ENCODE measurements at regions not wholly inside any gene's neighbourhood (a gene's known extent, or its start where the extent isn't known, plus 50 kb on each side); places are given as distances from the start of the nearest gene placed in this dataset.

DNA sequence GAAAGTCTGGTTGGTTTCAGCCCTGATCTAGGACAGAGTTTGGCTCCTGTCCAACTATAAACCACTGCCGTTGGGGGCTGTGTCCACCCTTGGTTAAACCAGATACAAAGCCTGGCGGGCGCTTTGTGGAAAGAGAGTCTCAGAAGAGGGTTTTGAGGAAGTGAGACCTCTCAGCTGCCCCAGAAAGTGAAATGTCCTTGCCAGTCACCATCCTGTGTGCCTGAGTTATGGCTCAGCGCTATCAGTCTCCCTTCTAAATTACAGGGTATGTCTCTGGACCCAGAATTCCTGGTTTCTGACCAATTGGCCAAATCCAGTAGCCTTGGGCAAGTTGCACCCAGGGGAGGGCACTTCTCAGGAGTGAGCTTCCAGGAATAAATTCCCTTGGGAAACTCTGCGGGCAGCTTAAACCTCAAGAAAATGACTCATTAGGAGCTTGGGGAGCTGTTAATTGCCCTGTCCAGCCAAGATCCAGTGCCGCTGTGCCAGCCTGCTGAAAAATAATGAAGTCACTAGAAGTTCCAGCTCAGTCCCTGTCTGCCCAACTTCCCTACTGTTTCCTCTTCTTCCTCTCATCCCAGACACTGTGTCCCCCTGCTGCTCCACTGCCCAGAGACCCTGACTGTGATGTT, 66.7 kb upstream of the PDZD8 start:
- no peak for TF ChIP-seq ATF1 (CRISPR knock-in tag; IDR thresholded peaks at IDR 0.05)
- TF ChIP-seq, protein P1, sequence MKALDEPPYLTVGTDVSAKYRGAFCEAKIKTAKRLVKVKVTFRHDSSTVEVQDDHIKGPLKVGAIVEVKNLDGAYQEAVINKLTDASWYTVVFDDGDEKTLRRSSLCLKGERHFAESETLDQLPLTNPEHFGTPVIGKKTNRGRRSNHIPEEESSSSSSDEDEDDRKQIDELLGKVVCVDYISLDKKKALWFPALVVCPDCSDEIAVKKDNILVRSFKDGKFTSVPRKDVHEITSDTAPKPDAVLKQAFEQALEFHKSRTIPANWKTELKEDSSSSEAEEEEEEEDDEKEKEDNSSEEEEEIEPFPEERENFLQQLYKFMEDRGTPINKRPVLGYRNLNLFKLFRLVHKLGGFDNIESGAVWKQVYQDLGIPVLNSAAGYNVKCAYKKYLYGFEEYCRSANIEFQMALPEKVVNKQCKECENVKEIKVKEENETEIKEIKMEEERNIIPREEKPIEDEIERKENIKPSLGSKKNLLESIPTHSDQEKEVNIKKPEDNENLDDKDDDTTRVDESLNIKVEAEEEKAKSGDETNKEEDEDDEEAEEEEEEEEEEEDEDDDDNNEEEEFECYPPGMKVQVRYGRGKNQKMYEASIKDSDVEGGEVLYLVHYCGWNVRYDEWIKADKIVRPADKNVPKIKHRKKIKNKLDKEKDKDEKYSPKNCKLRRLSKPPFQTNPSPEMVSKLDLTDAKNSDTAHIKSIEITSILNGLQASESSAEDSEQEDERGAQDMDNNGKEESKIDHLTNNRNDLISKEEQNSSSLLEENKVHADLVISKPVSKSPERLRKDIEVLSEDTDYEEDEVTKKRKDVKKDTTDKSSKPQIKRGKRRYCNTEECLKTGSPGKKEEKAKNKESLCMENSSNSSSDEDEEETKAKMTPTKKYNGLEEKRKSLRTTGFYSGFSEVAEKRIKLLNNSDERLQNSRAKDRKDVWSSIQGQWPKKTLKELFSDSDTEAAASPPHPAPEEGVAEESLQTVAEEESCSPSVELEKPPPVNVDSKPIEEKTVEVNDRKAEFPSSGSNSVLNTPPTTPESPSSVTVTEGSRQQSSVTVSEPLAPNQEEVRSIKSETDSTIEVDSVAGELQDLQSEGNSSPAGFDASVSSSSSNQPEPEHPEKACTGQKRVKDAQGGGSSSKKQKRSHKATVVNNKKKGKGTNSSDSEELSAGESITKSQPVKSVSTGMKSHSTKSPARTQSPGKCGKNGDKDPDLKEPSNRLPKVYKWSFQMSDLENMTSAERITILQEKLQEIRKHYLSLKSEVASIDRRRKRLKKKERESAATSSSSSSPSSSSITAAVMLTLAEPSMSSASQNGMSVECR (CRISPR knock-in tag; IDR thresholded peaks at IDR 0.05; ENCODE audit: borderline replicate concordance) = no peak
- TF ChIP-seq, protein P2, sequence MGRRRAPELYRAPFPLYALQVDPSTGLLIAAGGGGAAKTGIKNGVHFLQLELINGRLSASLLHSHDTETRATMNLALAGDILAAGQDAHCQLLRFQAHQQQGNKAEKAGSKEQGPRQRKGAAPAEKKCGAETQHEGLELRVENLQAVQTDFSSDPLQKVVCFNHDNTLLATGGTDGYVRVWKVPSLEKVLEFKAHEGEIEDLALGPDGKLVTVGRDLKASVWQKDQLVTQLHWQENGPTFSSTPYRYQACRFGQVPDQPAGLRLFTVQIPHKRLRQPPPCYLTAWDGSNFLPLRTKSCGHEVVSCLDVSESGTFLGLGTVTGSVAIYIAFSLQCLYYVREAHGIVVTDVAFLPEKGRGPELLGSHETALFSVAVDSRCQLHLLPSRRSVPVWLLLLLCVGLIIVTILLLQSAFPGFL (CRISPR knock-in tag; IDR thresholded peaks at IDR 0.05; ENCODE audit: borderline replicate concordance) = no peak
- TF ChIP-seq CBFB (CRISPR knock-in tag; IDR thresholded peaks at IDR 0.05; ENCODE audit: low read depth) = no peak
- TF ChIP-seq FOXJ3 (CRISPR knock-in tag; IDR thresholded peaks at IDR 0.05; ENCODE audit: borderline replicate concordance) = no peak
- TF ChIP-seq FOXP1 (CRISPR knock-in tag; IDR thresholded peaks at IDR 0.05; ENCODE audit: borderline replicate concordance) = no peak
- no peak for TF ChIP-seq NFATC4 (CRISPR knock-in tag; IDR thresholded peaks at IDR 0.05)
- TF ChIP-seq CREM (CRISPR knock-in tag; IDR thresholded peaks at IDR 0.05) = no peak
- TF ChIP-seq, protein P3, sequence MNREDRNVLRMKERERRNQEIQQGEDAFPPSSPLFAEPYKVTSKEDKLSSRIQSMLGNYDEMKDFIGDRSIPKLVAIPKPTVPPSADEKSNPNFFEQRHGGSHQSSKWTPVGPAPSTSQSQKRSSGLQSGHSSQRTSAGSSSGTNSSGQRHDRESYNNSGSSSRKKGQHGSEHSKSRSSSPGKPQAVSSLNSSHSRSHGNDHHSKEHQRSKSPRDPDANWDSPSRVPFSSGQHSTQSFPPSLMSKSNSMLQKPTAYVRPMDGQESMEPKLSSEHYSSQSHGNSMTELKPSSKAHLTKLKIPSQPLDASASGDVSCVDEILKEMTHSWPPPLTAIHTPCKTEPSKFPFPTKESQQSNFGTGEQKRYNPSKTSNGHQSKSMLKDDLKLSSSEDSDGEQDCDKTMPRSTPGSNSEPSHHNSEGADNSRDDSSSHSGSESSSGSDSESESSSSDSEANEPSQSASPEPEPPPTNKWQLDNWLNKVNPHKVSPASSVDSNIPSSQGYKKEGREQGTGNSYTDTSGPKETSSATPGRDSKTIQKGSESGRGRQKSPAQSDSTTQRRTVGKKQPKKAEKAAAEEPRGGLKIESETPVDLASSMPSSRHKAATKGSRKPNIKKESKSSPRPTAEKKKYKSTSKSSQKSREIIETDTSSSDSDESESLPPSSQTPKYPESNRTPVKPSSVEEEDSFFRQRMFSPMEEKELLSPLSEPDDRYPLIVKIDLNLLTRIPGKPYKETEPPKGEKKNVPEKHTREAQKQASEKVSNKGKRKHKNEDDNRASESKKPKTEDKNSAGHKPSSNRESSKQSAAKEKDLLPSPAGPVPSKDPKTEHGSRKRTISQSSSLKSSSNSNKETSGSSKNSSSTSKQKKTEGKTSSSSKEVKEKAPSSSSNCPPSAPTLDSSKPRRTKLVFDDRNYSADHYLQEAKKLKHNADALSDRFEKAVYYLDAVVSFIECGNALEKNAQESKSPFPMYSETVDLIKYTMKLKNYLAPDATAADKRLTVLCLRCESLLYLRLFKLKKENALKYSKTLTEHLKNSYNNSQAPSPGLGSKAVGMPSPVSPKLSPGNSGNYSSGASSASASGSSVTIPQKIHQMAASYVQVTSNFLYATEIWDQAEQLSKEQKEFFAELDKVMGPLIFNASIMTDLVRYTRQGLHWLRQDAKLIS (CRISPR knock-in tag; IDR thresholded peaks at IDR 0.05; ENCODE audit: borderline replicate concordance) = no peak
- TF ChIP-seq ZNF317 (CRISPR knock-in tag; IDR thresholded peaks at IDR 0.05; ENCODE audit: borderline replicate concordance, low read depth) = no peak
- TF ChIP-seq GTF2I (CRISPR knock-in tag; conservative IDR thresholded peaks at IDR 0.05) = no peak
- H3K9me3 Mint-ChIP-seq = peaks cover 36% of the 10 kb centered on the region
- ChIA-PET CTCF (interaction anchor here (0.8 to 2.0 kb wide), 29 partner anchors 10 to 1122 kb away, joined by 3 to 96 read pairs (median 9); partner anchors contain the start of gene EMX2), POLR2A (interaction anchor here (1.7 kb wide), 1 partner anchor 17 kb away, joined by 7 read pairs; no protein-coding TSS in a partner anchor)
- no peak overlapping the region for H3K4me3 Mint-ChIP-seq
- DNase-seq (ENCODE audit: low spot score) (no peak), ATAC-seq (no peak)
- H3K27me3 Mint-ChIP-seq (ENCODE audit: low read depth) = peaks cover 24% of the 10 kb centered on the region
- peaks cover 32% of the 10 kb centered on the region for H3K36me3 Mint-ChIP-seq
- H3K4me1 Mint-ChIP-seq = no peaks in the 10 kb centered on the region; the same call in 1 of the 2 replicates
- no peak overlapping the region for H3K27ac Mint-ChIP-seq

DNA sequence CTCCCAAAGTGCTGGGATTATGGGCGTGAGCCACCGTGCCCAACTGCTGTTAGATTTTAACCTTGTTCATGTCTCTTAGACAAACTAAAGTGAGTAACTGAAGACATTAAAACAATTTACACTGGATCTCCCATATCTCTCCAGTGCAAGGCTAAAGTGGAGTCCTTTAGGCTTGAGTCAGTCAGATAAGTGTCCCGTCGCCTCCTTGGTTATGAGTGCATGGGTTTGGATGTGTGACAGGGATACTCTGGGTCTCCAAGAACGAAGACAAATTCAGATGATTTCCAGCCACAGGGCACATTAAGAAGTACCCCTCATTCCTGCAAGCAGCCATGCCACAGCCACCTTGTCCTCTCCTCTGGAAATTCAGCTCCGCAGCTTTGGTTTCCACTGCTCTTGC, 66.1 kb upstream of the PDZD8 start:
- CTCF ChIA-PET = interaction anchor here (0.8 to 2.0 kb wide), 9 partner anchors 11 to 224 kb away, joined by 3 to 96 read pairs (median 36); no protein-coding TSS in a partner anchor
- H3K9me3 Mint-ChIP-seq = peaks cover 30% of the 10 kb centered on the region
- TF ChIP-seq, protein P4, sequence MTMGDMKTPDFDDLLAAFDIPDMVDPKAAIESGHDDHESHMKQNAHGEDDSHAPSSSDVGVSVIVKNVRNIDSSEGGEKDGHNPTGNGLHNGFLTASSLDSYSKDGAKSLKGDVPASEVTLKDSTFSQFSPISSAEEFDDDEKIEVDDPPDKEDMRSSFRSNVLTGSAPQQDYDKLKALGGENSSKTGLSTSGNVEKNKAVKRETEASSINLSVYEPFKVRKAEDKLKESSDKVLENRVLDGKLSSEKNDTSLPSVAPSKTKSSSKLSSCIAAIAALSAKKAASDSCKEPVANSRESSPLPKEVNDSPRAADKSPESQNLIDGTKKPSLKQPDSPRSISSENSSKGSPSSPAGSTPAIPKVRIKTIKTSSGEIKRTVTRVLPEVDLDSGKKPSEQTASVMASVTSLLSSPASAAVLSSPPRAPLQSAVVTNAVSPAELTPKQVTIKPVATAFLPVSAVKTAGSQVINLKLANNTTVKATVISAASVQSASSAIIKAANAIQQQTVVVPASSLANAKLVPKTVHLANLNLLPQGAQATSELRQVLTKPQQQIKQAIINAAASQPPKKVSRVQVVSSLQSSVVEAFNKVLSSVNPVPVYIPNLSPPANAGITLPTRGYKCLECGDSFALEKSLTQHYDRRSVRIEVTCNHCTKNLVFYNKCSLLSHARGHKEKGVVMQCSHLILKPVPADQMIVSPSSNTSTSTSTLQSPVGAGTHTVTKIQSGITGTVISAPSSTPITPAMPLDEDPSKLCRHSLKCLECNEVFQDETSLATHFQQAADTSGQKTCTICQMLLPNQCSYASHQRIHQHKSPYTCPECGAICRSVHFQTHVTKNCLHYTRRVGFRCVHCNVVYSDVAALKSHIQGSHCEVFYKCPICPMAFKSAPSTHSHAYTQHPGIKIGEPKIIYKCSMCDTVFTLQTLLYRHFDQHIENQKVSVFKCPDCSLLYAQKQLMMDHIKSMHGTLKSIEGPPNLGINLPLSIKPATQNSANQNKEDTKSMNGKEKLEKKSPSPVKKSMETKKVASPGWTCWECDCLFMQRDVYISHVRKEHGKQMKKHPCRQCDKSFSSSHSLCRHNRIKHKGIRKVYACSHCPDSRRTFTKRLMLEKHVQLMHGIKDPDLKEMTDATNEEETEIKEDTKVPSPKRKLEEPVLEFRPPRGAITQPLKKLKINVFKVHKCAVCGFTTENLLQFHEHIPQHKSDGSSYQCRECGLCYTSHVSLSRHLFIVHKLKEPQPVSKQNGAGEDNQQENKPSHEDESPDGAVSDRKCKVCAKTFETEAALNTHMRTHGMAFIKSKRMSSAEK (CRISPR knock-in tag; IDR thresholded peaks at IDR 0.05; ENCODE audit: borderline replicate concordance) = no peak
- TF ChIP-seq PRRX2 (CRISPR knock-in tag; IDR thresholded peaks at IDR 0.05) (no peak), HMGA2 (CRISPR knock-in tag; IDR thresholded peaks at IDR 0.05) (no peak)
- TF ChIP-seq, protein P5, sequence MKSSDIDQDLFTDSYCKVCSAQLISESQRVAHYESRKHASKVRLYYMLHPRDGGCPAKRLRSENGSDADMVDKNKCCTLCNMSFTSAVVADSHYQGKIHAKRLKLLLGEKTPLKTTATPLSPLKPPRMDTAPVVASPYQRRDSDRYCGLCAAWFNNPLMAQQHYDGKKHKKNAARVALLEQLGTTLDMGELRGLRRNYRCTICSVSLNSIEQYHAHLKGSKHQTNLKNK (CRISPR knock-in tag; IDR thresholded peaks at IDR 0.05) = no peak

More for the DNA sequence above, 66.1 kb upstream of the PDZD8 start:
- no peak overlapping the region for H3K27ac Mint-ChIP-seq
- no peaks in the 10 kb centered on the region; the same call in 1 of the 2 replicates for H3K4me1 Mint-ChIP-seq
- ATAC-seq (no peak), DNase-seq (ENCODE audit: low spot score) (no peak)
- H3K27me3 Mint-ChIP-seq (ENCODE audit: low read depth) = peaks cover 20% of the 10 kb centered on the region
- POLR2A ChIA-PET = no interaction called here
- H3K4me3 Mint-ChIP-seq = no peak overlapping the region
- H3K36me3 Mint-ChIP-seq = peaks cover 26% of the 10 kb centered on the region
